ENCODE measurements at regions not wholly inside any gene's neighbourhood (a gene's known extent, or its start where the extent isn't known, plus 50 kb on each side); places are given as distances from the start of the nearest gene placed in this dataset.

GRCh38 chr5:56591081-56591480 is 224.3 kb upstream of the MAP3K1 start:
- TF ChIP-seq EP300 (IDR thresholded peaks at IDR 0.05; ENCODE audit: borderline replicate concordance in 1 of 2, low read depth in 1 of 2, low read length in 1 of 2) (no peak), SMC3 (IDR thresholded peaks at IDR 0.05; ENCODE audit: low read depth, low read length) (no peak)
